HG03280 (cell line): ENCODE measurements at regions not wholly inside any gene's neighbourhood (a gene's known extent, or its start where the extent isn't known, plus 50 kb on each side); places are given as distances from the start of the nearest gene placed in this dataset.
"Not testable (repeated sequence)": the region's sequence is repeated elsewhere in the genome, so short reads cannot be mapped to it uniquely, and the experiment has no call there.

Experiments
- ATAC-seq: cut with Tn5 transposase; IDR thresholded peaks from one replicate; pipeline ENCODE4 v1.9.1; 2021; ENCODE audit warnings: mild to moderate bottlenecking, moderate library complexity; ENCODE audit not compliant: unreplicated experiment

DNA sequence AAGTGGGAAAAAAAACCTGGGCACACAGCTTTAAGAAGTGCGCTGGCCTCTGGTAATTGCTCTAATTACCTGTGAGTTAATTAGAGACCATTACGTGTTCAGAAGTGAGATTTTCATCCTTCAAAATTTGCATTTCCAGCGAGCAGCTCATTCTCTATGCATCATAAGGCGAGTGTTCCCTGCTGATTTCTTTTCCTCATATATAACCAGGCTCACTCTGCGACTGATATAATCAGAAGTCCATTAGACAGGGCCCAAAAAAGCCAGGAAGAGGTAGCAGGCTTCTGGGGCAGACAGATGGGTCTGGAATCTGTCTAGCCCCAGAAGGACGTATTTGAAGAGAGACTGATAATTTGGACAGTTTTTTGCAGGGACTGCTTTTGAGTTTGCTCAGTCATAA is 158.7 kb downstream of the MTHFS start:
- ATAC-seq: no peak

DNA sequence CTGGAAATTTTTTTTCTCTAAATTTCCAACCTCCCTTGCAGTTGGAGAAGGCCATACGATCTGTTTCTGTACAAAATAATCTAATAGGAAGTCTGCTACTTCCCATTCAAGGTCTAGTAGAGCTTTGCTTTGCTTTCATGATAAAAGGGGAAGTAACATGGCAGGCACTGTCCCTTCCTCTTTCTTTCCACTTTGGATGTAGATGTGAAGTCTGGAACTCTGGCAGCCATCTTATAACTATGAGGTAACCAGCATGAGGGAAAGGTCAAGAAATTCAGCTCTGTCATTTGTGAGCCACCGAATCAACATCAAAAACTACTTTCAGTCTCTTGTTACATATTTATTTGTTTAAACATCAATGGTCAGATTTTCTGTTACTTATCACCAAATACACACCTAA is 156.3 kb downstream of the MTHFS start:
- no peak for ATAC-seq

DNA sequence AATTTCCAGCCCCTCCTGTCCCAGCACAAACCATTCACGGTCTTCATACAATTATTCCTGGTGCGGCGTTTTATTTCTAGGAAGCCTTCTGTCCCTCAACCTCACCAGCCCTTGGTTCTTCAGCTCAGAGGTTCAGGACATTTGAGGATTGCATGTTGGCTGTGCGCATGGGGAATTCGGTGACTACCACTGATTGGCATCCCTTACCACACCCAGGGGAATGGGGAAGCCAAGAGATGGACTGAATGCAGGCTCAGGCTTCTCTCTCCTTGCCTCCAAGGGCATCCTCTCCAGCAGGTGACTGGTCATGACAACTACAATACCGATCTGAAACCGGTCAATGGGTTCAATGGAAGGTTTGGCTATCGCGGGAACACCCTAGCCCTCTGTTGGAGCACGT is 153.8 kb downstream of the MTHFS start:
- no peak for ATAC-seq

DNA sequence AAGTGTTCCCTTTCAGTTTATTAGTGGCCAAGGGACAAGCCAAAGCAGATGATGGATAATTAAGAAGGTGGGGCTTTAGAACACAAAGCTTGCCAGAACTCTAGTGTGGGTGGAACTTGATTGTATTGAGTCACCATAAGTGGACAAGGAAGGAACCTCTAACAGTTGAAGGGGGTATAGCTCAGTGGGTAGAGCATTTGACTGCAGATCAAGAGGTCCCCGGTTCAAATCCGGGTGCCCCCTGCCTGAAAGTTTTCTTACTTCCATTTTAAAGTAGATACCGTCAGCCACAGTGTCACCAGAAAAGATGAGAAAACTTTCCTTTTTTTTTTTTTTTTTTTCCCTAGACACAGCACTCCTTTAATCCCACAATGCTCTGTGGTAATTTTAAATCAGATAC is 152.3 kb downstream of the MTHFS start:
- ATAC-seq: not testable (repeated sequence)

DNA sequence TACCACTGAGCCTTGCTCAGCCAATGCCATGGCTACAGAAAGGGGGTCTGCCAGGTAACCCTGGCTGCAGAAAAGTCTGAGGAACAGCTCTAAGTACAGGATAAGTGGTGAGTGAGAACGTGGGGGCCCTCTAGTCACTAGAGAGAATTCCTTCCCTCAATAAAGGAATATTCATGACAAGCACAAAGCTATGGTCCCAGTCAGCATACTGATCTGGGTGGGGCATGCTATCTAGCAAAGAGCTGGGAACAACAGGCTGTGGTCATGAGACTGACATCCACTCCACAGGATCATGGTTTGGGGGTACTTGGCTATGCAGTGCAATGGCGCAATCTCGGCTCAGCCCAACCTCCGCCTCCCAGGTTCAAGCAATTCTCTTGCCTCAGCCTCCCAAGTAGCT is 140.4 kb downstream of the MTHFS start:
- ATAC-seq: no peak

DNA sequence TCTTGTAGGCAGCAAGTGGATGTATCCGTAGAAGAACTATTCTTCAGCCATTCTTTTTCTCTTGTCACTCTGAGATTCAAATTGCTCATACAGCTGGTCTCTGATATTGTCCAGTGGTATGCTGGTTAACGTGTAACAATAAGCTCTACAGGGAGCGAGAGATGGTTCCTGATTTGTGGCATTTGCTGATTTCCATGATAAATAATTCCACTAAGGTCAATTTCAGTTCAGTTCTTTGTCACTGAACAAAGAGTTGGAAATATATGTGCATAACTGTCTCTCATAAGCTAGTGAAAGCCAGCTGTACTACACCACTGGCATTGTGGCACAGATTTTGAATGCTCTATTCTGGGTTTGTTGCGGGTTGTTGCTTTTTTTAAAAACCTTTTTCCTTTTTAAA is 131.7 kb downstream of the MTHFS start:
- no peak for ATAC-seq

DNA sequence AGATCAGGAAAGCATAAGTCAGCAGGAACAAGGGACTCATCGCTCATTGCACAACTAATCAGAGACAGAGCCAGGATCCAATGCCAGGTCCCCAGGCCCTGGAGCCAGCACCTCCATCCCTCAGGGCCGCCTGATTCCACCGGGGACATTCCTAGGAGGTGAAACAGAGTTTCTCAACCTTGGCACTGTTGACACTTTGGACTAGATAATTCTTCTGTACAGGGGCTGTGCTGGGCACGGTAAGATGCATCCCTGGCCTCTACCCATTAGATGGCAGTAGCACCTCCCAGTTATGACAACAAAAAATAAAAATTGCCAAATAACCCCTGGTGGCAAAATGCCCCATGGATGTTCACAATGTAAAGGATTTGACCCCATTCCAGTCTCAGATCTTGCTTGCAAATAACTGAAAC is 127.7 kb downstream of the MTHFS start:
- ATAC-seq: no peak

DNA sequence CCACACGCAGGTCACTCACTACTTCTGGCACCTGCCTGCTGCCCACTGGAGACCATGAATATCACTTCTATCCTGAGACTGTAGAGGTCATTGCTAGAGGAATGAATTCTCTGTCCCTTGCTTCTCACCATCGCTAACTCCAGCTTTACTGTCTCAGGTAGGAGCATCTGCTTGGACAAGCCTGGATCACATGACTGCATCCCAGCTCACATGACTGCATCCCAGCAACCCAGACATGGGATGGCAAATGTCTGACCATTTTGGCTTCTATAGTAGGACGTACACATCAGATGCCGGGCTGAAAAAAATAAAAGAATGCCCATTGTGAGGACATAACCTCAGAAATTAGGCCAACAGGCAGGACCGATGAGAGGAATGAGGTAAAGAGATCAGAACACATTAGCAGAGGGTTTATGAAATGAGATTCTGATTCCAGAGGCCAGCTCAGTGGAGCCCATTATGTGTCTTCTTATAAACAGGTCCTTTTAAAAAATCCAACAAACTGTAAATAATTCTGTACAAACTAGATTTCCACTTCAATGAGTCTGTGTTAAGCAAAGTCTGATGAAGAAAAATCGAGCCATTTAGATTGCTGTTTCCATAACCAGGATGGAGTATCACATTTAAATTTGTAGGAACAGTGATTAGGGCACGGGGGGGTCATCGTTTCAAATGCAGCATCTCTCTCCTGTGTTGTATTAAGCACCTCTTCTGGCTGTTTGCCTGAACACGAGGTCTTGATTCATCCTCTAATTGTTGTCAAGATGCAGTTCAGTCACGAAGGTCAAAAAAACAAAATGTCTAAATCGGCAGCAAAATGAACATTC is 126.7 kb downstream of the MTHFS start:
- no peak for ATAC-seq

DNA sequence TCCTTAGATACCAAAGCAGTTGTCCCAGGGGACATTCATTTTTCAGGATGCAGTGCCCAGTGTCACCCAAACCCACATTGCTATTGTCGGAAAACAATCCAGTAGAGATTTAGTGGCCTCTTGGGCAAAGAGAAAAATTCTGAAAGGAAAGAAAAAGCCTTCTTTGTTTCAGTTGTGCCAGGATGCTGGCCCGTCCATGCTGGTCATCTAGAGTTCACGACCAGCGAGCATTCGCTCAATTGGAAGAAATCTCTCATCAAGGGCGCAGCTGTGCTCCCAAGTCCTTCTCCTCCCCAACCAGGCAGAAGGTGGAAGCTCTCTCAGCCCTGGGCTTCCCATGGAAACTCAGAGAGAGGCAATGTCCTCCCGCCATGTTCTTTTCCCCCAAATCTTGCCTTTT is 123.7 kb downstream of the MTHFS start:
- ATAC-seq: no peak

DNA sequence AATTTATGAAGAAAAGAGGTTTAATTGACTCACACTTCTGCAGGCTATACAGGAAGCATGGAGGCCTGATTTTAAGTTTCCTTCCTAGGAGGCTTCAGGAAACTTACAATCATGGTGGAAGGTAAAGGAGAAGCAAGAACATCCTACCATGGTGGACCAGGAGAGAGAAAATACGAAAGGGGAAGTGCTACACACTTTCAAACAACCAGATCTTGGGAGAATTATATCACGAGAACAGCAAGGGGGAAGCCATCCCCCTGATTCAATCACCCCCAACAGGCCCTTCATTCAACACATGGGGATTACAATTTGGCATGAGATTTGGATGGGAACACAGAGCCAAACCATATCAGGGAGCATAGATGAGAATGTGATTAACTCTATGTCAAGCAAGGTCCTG is 121.0 kb downstream of the MTHFS start:
- ATAC-seq: no peak

DNA sequence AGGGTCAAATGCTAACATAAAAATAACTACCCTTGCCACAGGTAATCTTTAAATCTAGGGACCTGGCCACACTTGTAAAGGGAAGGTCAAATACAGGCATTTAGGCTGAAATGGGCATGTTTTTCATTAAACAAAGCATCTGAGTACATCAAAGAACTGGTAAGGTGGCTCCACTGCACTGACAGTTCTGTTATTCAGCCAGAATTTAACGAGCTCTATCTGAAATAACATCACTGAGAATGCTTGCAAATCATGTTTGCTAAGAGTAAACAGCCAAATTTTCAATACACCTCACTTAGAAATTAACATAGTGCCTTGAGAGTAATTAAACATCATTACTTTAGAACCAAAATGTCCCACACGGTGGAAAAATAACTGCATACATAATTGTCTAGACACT is 118.9 kb downstream of the MTHFS start:
- ATAC-seq: no peak

DNA sequence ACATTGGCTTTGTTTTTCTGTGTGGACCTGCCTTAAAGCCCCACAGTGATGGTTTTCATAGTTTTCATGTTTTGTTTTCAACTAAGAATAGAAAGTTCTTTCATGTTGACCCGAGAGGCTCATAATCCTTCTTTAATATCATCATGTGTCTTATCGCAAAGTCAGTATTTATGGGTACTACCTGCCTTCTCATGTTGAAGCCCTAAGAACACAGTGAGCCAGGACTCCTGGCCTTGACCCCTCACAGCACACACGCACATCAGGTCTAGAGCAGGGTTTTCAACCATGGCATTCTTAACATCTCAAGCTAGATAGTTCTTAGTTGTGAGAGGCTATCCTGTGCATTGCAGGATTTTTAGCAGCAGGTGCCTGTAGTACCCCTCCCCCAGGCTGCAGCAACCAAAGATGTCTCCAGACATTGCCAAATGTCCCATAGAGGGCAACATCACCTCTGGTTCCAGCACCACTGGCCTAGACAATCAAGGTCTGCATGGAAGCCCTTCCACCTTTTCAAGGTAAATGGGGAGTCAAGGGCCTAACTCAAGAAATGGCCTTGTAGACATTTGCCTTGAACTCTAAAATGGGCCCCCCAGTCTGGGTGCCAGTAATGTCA is 118.3 kb downstream of the MTHFS start:
- ATAC-seq: no peak

DNA sequence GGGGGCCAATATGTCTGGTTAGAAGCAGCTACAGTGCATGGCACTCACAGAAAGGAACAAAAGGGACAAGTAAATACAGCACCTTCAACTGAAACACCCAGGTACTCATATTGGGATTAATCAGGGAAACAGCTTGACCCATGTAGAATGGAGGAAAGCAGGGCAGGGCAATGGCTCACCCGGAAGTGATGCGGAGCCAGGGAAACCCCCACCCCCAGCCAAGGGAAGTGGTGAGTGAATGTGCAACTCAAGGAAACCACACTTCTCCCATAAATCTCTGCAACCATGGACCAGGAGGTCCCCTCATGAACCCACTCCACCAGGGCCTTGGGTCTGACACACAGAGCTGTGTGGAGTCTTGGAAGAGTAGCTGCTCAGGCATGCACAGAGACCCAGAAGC is 117.1 kb downstream of the MTHFS start:
- ATAC-seq: no peak

DNA sequence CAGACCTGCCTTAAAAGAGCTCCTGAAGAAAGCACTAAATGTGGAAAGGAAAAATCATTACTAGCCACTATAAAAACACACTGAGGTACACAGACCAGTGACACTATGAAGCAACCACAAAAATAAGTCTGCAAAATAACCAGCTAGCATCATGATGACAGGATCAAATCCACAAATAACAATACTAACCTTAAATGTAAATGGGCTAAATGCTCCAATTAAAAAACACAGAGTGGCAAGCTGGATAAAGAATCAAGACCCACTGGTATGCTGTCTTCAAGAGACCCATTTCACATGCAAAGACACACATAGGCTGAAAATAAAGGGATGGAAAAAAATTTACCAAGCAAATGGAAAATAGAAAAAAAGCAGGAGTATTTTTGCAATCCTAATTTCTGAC is 114.5 kb downstream of the MTHFS start:
- ATAC-seq: not testable (repeated sequence)
